GM12865 (cell line): ENCODE measurements at regions not wholly inside any gene's neighbourhood (a gene's known extent, or its start where the extent isn't known, plus 50 kb on each side); places are given as distances from the start of the nearest gene placed in this dataset.

ENCODE experiments used
- DNase-seq: peaks from one replicate; pipeline ENCODE4 v3.0.0; 2010; ENCODE audit warnings: low read depth
- H3K4me3 ChIP-seq: 2 replicates; pipeline ENCODE4 v1.5.1; 2011; ENCODE audit warnings: mild to moderate bottlenecking, low read depth, low read length, control low read depth
- TF ChIP-seq, protein P1 (sequence below): IDR thresholded peaks from 2 replicates; pipeline ENCODE4 v1.5.1; 2011; ENCODE audit warnings: low read length, control low read depth, low read depth, inconsistent platforms; ENCODE audit not compliant: insufficient read depth; ENCODE audit errors: missing control alignments

DNA sequence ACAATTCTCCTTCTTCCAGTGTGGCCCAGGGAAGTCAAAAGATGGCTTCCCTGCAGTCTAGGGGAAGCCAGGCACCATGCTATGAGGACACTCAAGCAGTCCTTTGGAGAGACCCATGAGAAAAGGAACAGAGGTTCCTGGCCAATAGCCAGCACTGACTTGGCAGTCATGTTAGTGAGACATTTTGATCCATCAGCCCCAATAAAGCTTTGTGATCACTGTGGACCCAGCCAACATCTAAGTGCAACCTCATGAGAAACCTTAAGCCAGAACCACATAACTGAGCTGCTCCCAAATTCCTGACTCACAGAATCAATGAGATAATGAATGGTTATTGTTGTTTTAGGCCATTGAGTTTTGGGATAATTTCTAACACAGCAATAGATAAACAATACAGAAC is 51.0 kb upstream of the NAP1L1 start:
- H3K4me3 ChIP-seq: no peak overlapping the region
- TF ChIP-seq, protein P1, sequence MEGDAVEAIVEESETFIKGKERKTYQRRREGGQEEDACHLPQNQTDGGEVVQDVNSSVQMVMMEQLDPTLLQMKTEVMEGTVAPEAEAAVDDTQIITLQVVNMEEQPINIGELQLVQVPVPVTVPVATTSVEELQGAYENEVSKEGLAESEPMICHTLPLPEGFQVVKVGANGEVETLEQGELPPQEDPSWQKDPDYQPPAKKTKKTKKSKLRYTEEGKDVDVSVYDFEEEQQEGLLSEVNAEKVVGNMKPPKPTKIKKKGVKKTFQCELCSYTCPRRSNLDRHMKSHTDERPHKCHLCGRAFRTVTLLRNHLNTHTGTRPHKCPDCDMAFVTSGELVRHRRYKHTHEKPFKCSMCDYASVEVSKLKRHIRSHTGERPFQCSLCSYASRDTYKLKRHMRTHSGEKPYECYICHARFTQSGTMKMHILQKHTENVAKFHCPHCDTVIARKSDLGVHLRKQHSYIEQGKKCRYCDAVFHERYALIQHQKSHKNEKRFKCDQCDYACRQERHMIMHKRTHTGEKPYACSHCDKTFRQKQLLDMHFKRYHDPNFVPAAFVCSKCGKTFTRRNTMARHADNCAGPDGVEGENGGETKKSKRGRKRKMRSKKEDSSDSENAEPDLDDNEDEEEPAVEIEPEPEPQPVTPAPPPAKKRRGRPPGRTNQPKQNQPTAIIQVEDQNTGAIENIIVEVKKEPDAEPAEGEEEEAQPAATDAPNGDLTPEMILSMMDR: no peak
- DNase-seq: no peak
